C4-2B (cell line): ENCODE measurements at regions not wholly inside any gene's neighbourhood (a gene's known extent, or its start where the extent isn't known, plus 50 kb on each side); places are given as distances from the start of the nearest gene placed in this dataset.

Experiments used
- H3K27ac ChIP-seq: fragments of 450-650 bp; 2 replicates; pipeline ENCODE4 v1.5.1; 2017
- ZFX ChIP-seq: fragments of 450-650 bp; IDR thresholded peaks from 2 replicates; pipeline ENCODE4 v1.6.1; 2017
- TF ChIP-seq, protein P1 (sequence below): fragments of 450-650 bp; conservative IDR thresholded peaks from 2 replicates; pipeline ENCODE4 v1.5.1; 2017; ENCODE audit warnings: mild to moderate bottlenecking

- H3K27ac ChIP-seq, result no peak overlapping the region
- TF ChIP-seq ZFX, result no peak
- TF ChIP-seq, protein P1, sequence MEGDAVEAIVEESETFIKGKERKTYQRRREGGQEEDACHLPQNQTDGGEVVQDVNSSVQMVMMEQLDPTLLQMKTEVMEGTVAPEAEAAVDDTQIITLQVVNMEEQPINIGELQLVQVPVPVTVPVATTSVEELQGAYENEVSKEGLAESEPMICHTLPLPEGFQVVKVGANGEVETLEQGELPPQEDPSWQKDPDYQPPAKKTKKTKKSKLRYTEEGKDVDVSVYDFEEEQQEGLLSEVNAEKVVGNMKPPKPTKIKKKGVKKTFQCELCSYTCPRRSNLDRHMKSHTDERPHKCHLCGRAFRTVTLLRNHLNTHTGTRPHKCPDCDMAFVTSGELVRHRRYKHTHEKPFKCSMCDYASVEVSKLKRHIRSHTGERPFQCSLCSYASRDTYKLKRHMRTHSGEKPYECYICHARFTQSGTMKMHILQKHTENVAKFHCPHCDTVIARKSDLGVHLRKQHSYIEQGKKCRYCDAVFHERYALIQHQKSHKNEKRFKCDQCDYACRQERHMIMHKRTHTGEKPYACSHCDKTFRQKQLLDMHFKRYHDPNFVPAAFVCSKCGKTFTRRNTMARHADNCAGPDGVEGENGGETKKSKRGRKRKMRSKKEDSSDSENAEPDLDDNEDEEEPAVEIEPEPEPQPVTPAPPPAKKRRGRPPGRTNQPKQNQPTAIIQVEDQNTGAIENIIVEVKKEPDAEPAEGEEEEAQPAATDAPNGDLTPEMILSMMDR, result no peak
Measured at GRCh38 chr1:2862814-2863647, 61.5 kb upstream of the TTC34 start.

DNA sequence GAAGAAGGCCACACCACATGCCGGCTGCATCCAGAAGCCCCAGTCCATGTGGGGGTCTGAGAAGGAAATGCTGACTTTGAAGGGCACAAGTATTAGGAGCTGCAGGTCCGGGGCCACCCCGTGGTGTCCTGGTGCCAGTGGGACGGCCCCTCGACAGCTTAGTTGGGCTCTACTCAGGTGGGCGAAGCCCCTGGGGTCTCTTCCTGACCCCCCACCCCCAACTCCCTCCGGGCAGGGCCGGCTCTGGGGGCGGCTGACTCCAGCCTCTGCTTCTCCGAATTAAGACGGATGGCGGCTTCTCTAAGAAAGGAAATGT is 62.1 kb upstream of the TTC34 start:
- no peak overlapping the region for H3K27ac ChIP-seq
- TF ChIP-seq, protein P1, result no peak
- TF ChIP-seq ZFX, result no peak

- no peak overlapping the region for H3K27ac ChIP-seq
- TF ChIP-seq, protein P1, result no peak
- no peak for TF ChIP-seq ZFX
Measured at GRCh38 chr1:2864203-2864905, 62.9 kb upstream of the TTC34 start.

DNA sequence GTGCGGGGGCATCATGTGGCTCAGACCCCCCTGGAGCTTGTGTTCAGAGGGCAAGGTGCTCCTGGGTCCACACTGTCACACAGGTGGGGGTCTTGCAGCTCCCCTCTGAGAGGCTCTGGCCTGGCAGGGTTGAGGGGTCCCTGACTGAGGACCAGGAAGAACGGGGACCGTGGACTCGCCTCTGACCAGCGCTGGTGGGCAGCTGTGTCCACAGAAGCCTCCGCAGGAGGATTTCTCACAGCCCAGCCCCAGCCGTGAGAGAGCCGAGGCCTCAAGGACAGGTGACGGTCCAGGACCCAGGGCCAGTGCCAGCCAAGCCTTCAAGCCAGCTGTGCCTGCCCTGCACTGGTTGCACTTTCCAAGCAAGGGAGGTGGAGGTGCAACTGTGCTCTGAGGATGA is 63.5 kb upstream of the TTC34 start:
- no peak for TF ChIP-seq ZFX
- TF ChIP-seq, protein P1, result no peak
- H3K27ac ChIP-seq, result no peak overlapping the region

- TF ChIP-seq, protein P1, result no peak
- TF ChIP-seq ZFX, result no peak
- no peak overlapping the region for H3K27ac ChIP-seq
Measured at GRCh38 chr1:2865571-2866421, 64.3 kb upstream of the TTC34 start.

GRCh38 chr1:2866422-2867086 is 65.1 kb upstream of the TTC34 start:
- no peak overlapping the region for H3K27ac ChIP-seq
- TF ChIP-seq, protein P1, result no peak
- no peak for TF ChIP-seq ZFX
